ENCODE measurements at regions not wholly inside any gene's neighbourhood (a gene's known extent, or its start where the extent isn't known, plus 50 kb on each side); places are given as distances from the start of the nearest gene placed in this dataset.
"Not testable (repeated sequence)": the region's sequence is repeated elsewhere in the genome, so short reads cannot be mapped to it uniquely, and the experiment has no call there.

DNA sequence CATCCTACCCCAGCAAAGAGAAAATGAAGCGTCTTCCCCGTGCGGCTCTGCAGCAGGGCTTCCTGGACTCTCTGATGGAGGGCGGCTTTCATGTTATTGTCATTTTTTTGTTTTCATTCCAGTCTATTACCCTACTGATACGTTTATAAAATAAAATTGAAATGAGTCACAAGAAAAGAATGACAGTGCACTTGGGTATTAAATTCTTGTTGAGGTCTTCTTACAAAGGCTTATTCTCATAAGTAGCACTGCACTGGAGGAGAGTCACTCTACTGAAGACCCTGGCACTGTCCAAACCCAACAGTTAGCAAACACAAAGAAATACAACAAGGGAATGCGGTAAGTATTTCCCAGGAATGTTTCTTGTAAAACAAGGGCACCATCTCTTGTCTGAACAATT, 379.3 kb downstream of the MAFB start:
- DNase-seq: no peak

DNA sequence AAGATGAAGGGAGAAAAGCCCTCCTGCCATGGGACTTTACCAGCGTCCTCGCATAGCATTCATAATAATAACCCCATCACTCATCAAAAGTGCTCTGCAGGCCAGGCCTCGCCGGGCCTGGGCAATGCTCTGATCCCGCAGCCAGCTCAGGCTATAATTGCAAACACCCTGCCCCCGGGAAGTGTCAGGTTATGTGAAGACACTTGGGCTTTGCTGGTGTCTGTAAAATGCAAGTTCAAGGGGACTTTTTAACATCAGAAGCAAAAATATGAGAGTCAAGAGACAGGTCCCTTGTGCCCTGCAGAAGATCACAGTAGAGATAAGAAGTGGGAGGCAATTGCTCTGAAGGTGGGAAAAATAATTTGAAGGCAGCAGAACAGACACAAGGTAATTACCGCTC, 381.0 kb downstream of the MAFB start:
- no peak for DNase-seq

DNA sequence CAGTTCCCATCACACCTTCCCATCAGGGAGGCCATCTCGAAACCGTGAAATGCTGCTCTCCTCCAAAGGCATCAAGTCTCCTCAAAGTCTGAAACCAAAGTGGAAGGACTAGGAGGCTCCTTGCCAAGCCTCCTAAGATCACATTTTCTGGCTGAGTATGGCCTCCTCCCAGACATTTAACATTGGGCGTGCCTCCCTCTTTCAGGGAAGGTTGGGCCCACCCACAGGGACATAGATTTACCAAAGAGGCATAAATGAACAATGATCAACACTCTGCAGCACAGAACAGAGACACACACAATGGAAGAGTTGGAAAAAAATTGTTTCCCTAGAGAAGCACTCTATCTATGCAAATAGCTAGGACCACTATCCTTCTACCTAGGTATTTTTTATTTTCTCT, 381.8 kb downstream of the MAFB start:
- DNase-seq: no peak

DNA sequence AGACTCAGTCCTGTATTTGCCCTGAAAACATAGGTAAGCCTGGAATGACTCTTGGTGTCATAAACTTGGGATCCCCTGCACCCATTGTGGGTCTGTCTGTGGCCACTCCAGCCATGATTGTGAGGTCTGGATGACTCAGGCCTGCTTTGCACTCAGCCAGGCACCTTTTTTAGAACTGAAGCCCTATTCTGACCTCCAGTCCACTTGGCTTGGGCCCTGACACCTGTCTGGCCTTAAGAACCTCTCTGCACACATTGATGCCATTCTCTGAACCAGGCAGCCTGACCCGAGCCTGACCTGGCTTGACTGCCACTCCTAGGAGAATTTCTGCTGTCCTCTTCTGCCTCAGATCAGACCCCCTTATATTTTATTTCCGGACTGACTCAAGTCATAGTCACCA, 383.7 kb downstream of the MAFB start:
- DNase-seq: no peak

DNA sequence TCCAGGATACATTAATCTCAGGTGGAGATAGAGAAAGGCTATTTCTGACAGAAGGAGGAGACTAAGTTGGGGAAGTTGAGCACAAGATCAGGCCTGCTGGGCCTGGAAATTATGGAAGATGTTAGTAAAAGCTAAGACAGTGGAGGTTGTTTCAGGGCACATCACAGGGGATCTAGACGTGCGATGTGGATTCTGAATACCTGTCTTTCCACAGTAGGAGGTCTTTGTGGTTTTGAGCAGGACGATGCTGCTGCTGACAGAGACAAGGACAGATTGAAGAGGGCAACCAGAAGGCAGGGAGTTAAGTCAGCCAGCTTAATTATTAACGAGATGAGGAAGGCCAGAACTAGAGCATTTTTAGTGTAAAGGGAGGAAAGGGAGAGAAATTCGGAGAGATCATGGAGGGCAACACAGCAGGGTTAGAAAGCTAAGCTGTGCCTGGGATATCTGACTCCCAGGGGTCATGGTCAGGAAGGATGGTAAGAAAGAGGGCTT, 384.9 kb downstream of the MAFB start:
- no peak for DNase-seq

DNA sequence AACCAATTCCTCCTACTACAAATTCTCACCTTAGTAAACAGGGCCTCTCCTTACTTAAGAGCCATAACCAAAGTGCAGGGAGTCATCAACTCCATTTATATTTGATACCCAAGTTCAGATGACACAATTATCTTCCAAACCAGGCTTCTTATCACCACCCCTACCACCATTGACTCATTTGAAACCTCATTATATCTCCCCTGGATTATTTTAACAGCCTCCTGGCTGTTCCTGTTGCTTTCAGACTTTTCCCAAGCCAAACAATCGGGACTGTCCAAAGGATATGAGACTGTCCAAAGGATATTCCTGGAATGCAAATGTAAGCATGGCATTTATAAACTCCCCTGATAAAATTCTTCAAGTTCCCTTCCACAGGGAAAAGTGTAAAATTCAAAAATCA, 394.3 kb downstream of the MAFB start:
- DNase-seq: no peak

DNA sequence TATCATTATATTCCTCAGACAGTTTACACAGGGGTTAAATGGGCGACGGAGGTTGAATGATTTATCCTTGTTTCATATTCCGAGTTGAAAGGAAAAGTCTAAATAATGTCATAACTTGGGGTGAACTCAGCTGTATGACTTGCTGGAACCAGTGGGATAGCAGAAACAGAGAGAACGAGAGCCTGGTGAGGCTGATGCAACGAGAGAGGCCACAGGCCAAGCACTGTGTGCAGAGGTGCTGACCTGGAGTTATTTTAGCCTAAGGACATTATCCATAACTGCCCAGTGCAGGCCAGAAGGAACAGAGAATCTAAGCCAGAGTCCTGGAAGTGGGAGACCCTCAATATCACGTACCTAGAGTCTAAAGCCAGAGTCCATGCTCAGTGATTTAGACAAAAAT, 394.9 kb downstream of the MAFB start:
- DNase-seq: no peak

DNA sequence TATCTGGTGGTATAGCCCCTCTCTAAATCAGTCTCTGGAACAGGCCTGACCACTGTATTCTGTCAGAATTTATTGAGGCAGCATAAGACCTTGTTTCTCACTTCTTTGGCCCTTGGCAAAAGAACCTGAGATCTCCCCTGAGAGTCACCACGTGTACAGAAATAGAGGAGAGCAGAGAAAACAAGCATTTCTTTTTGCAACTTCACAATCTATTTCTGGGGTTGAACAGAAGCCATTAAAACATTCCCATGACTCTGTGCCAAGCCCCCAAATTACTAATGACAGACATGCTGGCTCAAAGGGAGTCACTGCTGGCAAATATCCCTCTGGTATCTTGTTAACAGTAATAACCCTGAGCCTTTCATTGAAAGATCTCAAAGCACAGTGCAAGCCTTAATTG, 395.3 kb downstream of the MAFB start:
- no peak for DNase-seq

DNA sequence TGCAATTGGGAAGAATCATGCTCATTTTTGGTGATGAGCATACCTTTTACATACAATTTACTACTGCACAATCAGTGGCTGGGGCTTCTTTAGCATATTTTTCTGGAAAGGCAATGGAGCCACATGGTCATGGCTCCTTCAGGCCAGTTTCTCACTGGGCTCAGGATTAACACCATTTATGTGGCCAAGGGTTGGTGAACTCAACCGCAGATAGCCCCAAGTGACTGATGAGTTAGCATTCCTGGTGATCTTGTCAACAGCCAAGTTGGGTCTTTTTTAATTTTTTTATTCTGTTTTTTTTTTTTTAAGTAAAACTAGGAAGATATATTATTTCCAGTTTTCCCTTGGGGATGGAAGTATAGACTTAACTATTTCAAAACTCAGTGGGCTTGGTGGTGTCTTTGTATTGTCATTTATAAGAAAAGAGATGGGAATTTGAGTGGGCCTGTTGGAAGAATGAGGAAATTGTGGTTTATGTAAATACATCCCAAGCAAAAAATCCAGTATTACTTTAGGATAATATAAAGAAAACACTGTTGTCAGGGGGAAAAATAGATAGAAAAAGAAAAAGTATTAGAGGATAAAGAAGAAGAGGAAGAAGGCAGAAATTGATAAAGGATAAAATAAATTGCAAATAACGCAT, 397.4 kb downstream of the MAFB start:
- no peak for DNase-seq

DNA sequence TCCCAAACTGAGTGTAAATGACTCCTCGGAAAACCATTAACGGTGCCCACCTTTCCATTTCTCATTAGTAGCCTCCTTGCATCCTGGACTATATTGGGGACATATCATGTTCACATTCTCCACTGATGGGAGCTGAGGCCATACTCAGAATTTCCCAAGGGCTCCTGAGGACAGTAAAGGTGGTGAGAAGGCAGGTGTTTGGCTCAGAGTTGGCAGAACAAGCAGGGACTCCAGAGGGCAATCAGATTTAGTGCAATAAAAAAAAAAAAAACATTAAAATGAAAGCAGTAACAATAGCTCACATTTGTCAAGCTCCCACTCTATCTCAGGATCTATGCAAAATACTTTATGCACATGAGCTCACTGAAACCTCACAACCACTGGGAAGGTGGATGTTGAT, 401.4 kb downstream of the MAFB start:
- DNase-seq: no peak

DNA sequence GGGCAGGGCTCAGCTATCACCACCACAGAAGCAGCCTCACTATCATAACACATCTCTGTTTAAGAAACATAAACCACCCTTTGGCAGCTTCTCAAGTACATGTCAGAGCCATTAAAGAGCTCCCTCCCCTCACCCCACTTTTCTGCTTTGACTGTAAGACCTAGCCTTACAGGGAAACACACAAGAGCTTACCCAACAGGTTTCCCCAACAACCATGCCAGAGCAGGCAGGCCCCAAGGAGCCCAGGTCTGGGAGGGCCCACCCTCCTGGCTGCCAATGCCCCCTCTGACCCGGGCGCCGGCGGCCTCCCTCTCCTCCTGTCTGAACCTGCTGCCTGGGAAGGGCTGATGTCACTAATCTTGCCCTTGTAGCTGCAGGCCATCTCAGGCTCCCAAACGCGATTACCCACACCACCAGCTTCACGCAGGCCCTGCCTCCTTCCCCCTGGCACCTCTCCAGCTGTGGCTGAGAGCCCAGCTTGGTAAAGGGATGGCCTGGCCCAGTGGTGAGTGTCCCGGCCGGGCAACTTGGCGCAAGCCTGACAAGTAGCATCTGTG, 402.0 kb downstream of the MAFB start:
- no peak for DNase-seq

DNA sequence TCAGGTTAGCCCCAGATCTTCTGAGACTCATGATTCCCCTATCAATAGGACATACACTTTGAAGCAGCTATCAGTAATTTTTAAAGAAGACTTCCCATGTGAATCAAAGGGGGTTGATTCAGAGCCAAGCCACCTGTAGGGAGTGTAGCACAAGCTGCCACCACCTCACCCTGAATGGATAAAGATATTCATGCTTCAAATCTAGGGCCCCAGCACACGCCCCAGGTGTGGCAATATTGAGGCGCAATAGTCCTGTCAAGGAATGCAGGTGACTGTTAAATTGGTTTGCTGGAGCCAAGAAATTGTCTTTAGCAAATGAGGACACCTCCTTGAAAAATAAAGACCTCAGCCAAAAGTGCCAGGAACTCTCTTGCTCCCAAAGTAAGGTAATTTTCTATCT, 404.4 kb downstream of the MAFB start:
- DNase-seq: no peak

DNA sequence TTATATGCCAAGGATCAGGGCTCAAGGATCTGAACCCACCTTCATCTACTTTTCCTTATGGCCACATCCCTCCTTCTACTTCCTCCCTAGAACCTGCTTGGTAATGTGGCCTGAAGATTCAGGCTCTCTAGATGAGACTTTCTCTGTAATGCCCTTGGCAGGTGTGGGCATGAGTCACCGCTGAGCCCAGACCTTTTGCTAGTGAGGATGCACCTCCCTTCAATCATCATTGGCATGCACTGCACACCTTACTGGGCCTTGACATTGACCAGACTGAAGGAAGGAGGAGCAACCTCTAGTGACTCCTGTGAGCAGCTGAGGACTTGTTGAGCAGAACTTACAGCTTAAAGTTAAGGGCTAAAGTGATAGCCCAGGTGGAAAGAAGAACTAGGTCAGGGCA, 405.3 kb downstream of the MAFB start:
- no peak for DNase-seq

DNA sequence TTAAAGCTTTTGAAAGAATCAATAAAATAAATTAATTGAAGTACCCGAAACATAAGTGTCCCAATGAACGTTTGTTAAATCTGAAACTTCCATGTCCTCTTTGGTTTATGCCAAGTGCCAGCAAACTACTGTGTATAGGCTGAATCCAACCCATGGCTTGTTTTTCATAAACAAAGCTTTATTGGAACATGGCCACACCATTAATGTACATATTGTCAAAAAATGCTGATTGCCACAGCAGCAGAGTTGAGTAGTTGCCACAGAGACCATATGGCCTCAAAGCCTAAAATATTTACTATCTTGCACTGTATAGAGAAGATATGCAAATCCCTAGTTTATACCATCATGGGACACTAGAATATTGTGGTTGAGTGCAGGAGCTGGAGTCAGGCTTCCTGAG, 406.1 kb downstream of the MAFB start:
- no peak for DNase-seq

DNA sequence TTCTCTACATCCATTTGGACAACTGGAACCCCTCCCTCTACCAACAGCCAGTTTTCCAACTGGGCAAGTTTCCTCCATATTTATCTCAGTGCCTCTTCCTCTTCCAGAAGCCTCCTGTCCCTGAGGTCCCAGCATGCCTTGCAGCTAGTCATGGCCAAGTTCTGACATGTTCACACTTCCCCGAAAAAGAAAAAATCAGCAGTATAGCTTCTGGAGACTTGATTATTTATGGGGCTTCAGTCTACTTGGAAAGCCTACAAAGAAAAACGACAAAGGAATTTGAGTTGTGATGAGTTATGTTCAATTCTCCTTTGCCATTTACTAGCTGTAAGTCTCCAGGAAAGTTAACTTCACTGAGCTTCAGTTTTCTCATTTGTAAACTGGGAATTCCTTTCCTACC, 406.5 kb downstream of the MAFB start:
- no peak for DNase-seq

DNA sequence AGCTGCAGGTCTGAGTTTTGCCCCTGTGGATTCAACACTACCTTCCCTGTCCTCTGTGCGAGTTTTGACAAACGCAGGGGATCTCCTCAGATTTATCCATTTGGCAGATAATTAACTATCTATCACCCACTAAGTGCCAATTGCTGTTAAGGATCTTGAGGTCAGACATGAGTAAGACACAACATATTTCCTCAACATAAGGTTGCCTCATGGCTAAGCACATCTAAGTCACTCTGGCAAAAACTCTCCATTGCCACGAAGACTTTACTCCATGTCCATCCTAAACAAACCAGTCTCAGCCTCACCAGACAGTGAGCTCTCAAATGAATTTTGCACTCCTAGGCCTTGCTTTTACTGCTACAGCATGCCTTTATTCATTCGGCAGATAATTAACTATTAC, 408.4 kb downstream of the MAFB start:
- DNase-seq: no peak

DNA sequence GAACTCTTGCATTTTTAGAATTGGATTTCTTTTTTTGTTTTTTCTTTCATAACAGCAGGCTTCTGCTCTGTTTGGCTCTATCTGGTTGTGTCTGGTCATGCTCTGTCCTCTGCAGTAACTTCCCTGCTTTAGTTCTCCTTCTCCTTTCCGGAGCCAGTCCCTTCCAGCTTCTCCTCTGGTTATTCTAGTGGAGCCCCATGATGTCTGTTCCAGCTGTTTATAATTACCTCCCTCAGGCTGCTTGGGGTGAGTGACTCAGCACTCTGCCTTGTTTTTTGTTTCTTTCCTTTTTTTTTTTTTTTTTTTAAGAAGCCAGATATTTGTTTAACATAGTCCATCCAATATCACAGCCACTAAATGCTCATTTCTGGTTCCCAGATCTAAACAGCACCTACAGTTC, 409.6 kb downstream of the MAFB start:
- no peak for DNase-seq

DNA sequence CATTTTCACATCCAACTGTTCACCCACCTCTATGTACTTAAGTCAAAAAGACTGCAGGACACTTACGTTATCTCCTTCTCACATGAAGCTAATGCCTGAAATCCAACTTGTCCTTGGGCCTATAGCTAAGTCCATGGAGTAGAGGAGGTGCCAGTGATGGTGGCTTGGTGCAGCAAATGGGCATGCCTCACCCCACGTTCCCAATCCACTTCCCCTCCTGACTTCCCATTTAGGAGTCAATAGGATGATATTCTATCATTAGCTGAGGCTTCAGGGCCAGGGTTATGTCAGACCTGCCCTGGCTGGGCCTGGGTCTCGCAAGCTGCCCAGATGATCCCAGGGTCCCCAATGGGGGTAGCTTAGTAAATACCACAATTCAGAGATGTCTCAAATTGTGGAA, 410.4 kb downstream of the MAFB start:
- no peak for DNase-seq

DNA sequence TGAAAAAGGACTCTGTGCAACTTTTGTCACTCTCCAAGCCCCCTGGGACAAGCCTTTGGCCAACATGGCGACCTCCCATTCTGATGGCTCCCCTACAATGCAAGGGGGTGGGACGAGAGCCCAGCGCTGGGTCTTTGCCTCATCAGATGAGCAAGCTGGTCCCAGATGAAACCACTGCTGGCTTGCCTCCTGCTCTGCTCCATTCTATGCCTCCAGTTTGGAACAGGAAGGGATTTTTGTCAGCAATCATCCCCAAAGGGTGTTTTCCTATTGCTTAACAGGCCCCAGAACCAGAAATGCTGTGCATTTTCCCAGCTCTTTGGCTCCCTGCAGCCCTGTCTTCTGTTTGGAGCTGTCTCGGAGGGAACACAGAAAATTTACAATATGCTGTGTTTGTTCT, 412.7 kb downstream of the MAFB start:
- no peak for DNase-seq

DNA sequence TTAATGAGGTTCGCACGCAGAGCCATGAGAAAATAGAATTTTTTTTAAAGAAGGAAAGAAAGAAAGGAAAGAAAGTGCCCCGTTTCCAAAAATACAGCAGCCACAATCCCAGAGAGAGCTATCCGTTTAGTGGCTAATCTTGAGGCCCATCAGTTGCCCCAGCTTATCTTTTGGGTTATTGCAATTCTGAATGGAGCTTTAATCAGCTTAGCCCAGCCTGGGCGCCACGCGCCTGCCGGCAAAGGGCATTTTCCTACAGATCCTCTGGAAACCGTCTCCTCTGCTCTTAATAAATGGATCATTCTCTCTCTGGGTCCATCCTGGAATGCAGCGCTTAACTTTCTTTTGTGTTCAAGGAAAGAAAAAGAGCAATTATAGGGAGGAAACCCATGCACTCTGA, 413.3 kb downstream of the MAFB start:
- no peak for DNase-seq

DNA sequence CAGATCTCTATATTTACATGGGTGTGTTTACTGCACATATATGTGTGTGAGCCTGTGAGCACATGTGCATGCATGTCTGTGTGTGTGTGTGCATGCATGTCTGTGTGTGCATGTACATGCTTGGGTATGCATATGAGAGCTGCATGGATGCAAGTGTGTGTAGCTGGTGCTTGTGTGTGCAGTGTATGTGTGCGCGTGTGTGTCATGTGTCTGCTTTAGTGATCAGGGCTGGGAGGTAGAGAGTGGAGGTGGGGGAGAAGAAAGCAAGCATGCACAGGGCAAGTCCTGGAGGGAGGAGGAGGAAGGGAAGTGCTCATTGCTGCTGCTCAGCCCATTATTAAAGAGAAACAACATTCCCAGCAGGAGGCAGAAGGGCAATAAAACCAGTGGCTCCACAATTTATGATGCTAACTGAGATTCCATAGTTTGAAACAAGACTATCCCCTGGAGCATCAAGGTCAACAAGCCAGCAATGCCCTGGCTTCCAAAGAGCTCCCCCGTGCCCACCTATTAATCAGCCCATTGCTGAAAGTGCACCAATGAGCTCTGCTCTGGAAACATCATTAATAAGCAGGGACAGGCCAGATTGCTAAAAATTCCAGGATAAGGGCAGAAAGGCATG, 414.0 kb downstream of the MAFB start:
- DNase-seq: no peak

DNA sequence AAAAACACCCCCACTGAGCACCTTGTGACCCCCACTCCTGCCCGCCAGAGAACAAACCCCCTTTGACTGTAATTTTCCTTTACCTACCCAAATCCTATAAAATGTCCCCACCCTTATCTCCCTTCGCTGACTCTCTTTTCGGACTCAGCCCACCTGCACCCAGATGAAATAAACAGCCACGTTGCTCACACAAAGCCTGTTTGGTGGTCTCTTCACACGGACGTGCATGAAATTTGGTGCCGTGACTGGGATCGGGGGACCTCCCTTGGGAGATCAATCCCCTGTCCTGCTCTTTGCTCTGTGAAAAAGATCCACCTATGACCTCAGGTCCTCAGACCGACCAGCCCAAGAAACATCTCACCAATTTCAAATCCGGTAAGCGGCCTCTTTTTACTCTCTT, 419.8 kb downstream of the MAFB start:
- DNase-seq: not testable (repeated sequence)

DNA sequence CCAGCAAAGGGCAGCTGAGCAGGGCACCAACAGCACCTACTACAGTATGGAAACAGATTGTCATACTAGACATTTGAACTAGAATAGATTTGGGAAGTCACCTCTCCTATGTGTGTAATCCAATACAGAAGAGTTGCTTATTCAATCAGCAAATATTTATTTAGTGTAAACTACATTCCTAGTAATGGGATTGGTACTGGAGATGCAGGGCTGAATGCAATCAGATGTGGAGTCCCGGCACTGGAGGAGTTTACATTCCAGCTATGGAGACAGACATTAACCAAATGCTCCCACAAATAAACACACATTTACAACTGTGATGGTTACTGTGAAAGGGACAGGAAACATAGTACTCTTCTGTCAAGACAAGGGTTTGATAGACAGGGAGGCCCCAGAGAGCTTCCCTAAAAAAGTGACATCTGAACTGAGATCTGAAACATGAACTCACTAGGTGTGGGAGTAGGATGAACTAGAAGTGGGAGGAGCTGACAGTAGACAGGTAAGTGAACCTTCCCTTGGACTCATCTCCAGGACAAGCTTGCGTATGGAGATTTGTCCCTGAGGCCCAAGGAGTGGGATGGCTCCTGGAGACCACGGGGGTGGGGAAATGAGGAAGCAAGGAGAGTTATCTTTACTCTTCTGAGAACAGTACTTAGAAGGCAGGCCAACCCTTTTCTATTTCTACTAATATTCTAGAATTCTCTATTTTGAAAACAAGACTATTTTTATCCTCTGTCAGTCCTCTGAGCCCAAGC, 420.5 kb downstream of the MAFB start:
- DNase-seq: no peak

All from SW 1271 (cell line).